Keratinocyte (primary cell): ENCODE measurements at regions not wholly inside any gene's neighbourhood (a gene's known extent, or its start where the extent isn't known, plus 50 kb on each side); places are given as distances from the start of the nearest gene placed in this dataset.

Experiments
- DNase-seq: peaks from one replicate; pipeline ENCODE4 v3.0.0-alpha.2; 2011; ENCODE audit warnings: low read depth, missing footprints, low spot score
- FAIRE-seq: peaks from 2 replicates; lab custom pipeline; 2011; peaks lifted over from hg19 to GRCh38; lab: Jason Lieb, UNC
- H2AFZ ChIP-seq: 2 replicates; pipeline ENCODE4 v1.6.0; 2012; ENCODE audit warnings: low read length, control low read depth, inconsistent platforms; ENCODE audit not compliant: control insufficient read depth
- H3K27ac ChIP-seq: 2 replicates; pipeline ENCODE4 v1.5.1; 2011; ENCODE audit warnings: low read length; ENCODE audit not compliant: control insufficient read depth, insufficient read depth
- H3K27me3 ChIP-seq: 3 replicates; pipeline ENCODE4 v1.6.0; 2011; ENCODE audit warnings: low read length; ENCODE audit not compliant: control insufficient read depth, insufficient read depth; ENCODE audit errors: extremely low read depth
- H3K36me3 ChIP-seq, 2 experiments: 2 replicates in 1 of 2; 3 replicates in 1 of 2; pipeline ENCODE4 v1.5.1; 2011; ENCODE audit warnings: low read length in 2 of 2, mild to moderate bottlenecking in 1 of 2; ENCODE audit not compliant: control insufficient read depth in 2 of 2, insufficient read depth in 2 of 2; ENCODE audit errors: extremely low read depth in 1 of 2
- H3K4me1 ChIP-seq: 3 replicates; pipeline ENCODE4 v1.5.1; 2011; ENCODE audit warnings: low read length; ENCODE audit not compliant: control insufficient read depth, insufficient read depth; ENCODE audit errors: extremely low read depth
- H3K4me2 ChIP-seq: 3 replicates; pipeline ENCODE4 v1.6.0; 2011; ENCODE audit warnings: low read depth, low read length; ENCODE audit not compliant: control insufficient read depth, insufficient read depth; ENCODE audit errors: extremely low read depth
- H3K4me3 ChIP-seq, 3 experiments: fragments of 200-600 bp in 1 of 3; sonication (generic) in 1 of 3; 2 replicates in 2 of 3; 3 replicates in 1 of 3; pipeline ENCODE4 v1.5.1; 2011 to 2016; ENCODE audit warnings: low read length in 3 of 3, mild to moderate bottlenecking in 3 of 3, control low read depth in 2 of 3, inconsistent platforms in 1 of 3, low read depth in 1 of 3, mixed read lengths in 1 of 3, mixed run types in 1 of 3, moderate library complexity in 1 of 3; ENCODE audit not compliant: control insufficient read depth in 2 of 3, insufficient read depth in 2 of 3; ENCODE audit errors: extremely low read depth in 1 of 3
- H3K79me2 ChIP-seq: 2 replicates; pipeline ENCODE4 v1.6.0; 2012; ENCODE audit warnings: low read length; ENCODE audit not compliant: control insufficient read depth, insufficient read depth
- H3K9ac ChIP-seq: 3 replicates; pipeline ENCODE4 v1.6.0; 2011; ENCODE audit warnings: low read length; ENCODE audit not compliant: control insufficient read depth, insufficient read depth; ENCODE audit errors: extremely low read depth
- H3K9me1 ChIP-seq: 3 replicates; pipeline ENCODE4 v1.6.0; 2011; ENCODE audit warnings: low read length; ENCODE audit not compliant: control insufficient read depth, insufficient read depth; ENCODE audit errors: extremely low read depth
- H3K9me3 ChIP-seq: 2 replicates; pipeline ENCODE4 v1.5.1; 2012; ENCODE audit warnings: low read depth, low read length; ENCODE audit not compliant: control insufficient read depth
- H4K20me1 ChIP-seq: 3 replicates; pipeline ENCODE4 v1.6.0; 2011; ENCODE audit warnings: low read length; ENCODE audit not compliant: control insufficient read depth, insufficient read depth; ENCODE audit errors: extremely low read depth
- CTCF ChIP-seq, 3 experiments: IDR thresholded peaks in 1 of 3; conservative IDR thresholded peaks in 1 of 3; optimal IDR thresholded peaks in 1 of 3; 2 replicates in 2 of 3; 3 replicates in 1 of 3; pipeline versions ENCODE3 to v1.5.1; 2011; ENCODE audit warnings: low read length in 3 of 3, mild to moderate bottlenecking in 3 of 3, moderate library complexity in 2 of 3, control low read depth in 1 of 3, inconsistent platforms in 1 of 3; ENCODE audit not compliant: insufficient read depth in 2 of 3; ENCODE audit errors: extremely low read depth in 1 of 3
- EZH2 ChIP-seq: IDR thresholded peaks from one replicate; pipeline ENCODE4 v1.6.1; 2012; ENCODE audit warnings: inconsistent platforms, mild to moderate bottlenecking, low read length, moderate library complexity
- dilution Hi-C: fragments of 300-500 bp; cut with MboI; formaldehyde crosslinking; loops from one replicate; pipeline ENCODE4 v1.7.0; 2020; ENCODE audit warnings: low sequenced_read_pairs; ENCODE audit not compliant: extremely low pct_ligation_motif_present

GRCh38 chr18:51649796-51650195 is 452.3 kb upstream of the MEX3C start:
- TF ChIP-seq EZH2, result no peak
- no peak for TF ChIP-seq CTCF (optimal IDR thresholded peaks at IDR 0.05 in 1 of 3, IDR thresholded peaks at IDR 0.05 in 1 of 3, conservative IDR thresholded peaks at IDR 0.05 in 1 of 3; ENCODE audit: extremely low read depth in 1 of 3, insufficient read depth in 2 of 3, low read length in 3 of 3)
- Histone ChIP-seq H3K9me1 (no peaks in the 10 kb centered on the region), H3K27me3 (no peaks in the 10 kb centered on the region), H3K27ac (no peak overlapping the region), H2AFZ (no peak overlapping the region), H3K36me3 (no peaks in the 10 kb centered on the region), H3K79me2 (no peaks in the 10 kb centered on the region), H3K4me3 (no peak overlapping the region), H3K4me2 (no peak overlapping the region), H4K20me1 (no peaks in the 10 kb centered on the region), H3K4me1 (no peaks in the 10 kb centered on the region), H3K9me3 (no peaks in the 10 kb centered on the region), H3K9ac (no peak overlapping the region)
- dilution Hi-C loops, result no loop called here
- FAIRE-seq (no peak), DNase-seq (no peak)

GRCh38 chr18:51651761-51652160 is 454.3 kb upstream of the MEX3C start:
- TF ChIP-seq CTCF (optimal IDR thresholded peaks at IDR 0.05 in 1 of 3, IDR thresholded peaks at IDR 0.05 in 1 of 3, conservative IDR thresholded peaks at IDR 0.05 in 1 of 3; ENCODE audit: extremely low read depth in 1 of 3, insufficient read depth in 2 of 3, low read length in 3 of 3) (no peak), EZH2 (no peak)
- dilution Hi-C loops, result no loop called here
- no peaks in the 10 kb centered on the region for H3K4me1 ChIP-seq

More at GRCh38 chr18:51651761-51652160, 454.3 kb upstream of the MEX3C start:
- H2AFZ ChIP-seq, result no peak overlapping the region
- no peaks in the 10 kb centered on the region for H3K36me3 ChIP-seq
- H3K27me3 ChIP-seq, result no peaks in the 10 kb centered on the region
- H4K20me1 ChIP-seq, result no peaks in the 10 kb centered on the region
- H3K9me3 ChIP-seq, result no peaks in the 10 kb centered on the region
- H3K9me1 ChIP-seq, result no peaks in the 10 kb centered on the region
- no peaks in the 10 kb centered on the region for H3K79me2 ChIP-seq
- H3K4me2 ChIP-seq, result no peak overlapping the region
- no peak for DNase-seq
- no peak overlapping the region for H3K9ac ChIP-seq
- FAIRE-seq, result no peak
- no peak overlapping the region for H3K4me3 ChIP-seq
- H3K27ac ChIP-seq, result no peak overlapping the region
